ENCODE measurements at regions not wholly inside any gene's neighbourhood (a gene's known extent, or its start where the extent isn't known, plus 50 kb on each side); places are given as distances from the start of the nearest gene placed in this dataset.

GRCh38 chr14:84826294-84826693 is 703.6 kb upstream of the FLRT2 start:
- no peaks in the 10 kb centered on the region for H3K9me3 ChIP-seq (ENCODE audit: severe bottlenecking)
- no peak for TF ChIP-seq CTCF (IDR thresholded peaks at IDR 0.05; ENCODE audit: poor library complexity, severe bottlenecking)
- no peaks in the 10 kb centered on the region for H3K36me3 ChIP-seq (ENCODE audit: low read depth)
- peaks cover 17% of the 10 kb centered on the region for H3K4me1 ChIP-seq (ENCODE audit: insufficient read depth, poor library complexity, severe bottlenecking)
- H3K27me3 ChIP-seq (ENCODE audit: insufficient read depth, poor library complexity, severe bottlenecking): no peaks in the 10 kb centered on the region
- H3K4me3 ChIP-seq (ENCODE audit: severe bottlenecking): no peak overlapping the region
- DNase-seq (ENCODE audit: low spot score) (no peak), ATAC-seq (ENCODE audit: low read depth) (peak; percentile 73)
- peak overlapping the region; percentile 39 for H3K27ac ChIP-seq (ENCODE audit: poor library complexity, severe bottlenecking)

GRCh38 chr14:84850595-84850994 is 679.3 kb upstream of the FLRT2 start:
- no peaks in the 10 kb centered on the region for H3K4me1 ChIP-seq (ENCODE audit: insufficient read depth, poor library complexity, severe bottlenecking)
- TF ChIP-seq CTCF (IDR thresholded peaks at IDR 0.05; ENCODE audit: poor library complexity, severe bottlenecking): no peak
- H3K27me3 ChIP-seq (ENCODE audit: insufficient read depth, poor library complexity, severe bottlenecking): no peaks in the 10 kb centered on the region
- H3K4me3 ChIP-seq (ENCODE audit: severe bottlenecking): no peak overlapping the region
- DNase-seq (ENCODE audit: low spot score) (no peak), ATAC-seq (ENCODE audit: low read depth) (no peak)
- no peaks in the 10 kb centered on the region for H3K36me3 ChIP-seq (ENCODE audit: low read depth)
- H3K9me3 ChIP-seq (ENCODE audit: severe bottlenecking): no peaks in the 10 kb centered on the region
- H3K27ac ChIP-seq (ENCODE audit: poor library complexity, severe bottlenecking): no peak overlapping the region

GRCh38 chr14:84856751-84857534 is 673.0 kb upstream of the FLRT2 start:
- Histone ChIP-seq H3K27ac (ENCODE audit: poor library complexity, severe bottlenecking) (peak overlapping the region; percentile 17), H3K4me3 (ENCODE audit: severe bottlenecking) (no peak overlapping the region), H3K4me1 (ENCODE audit: insufficient read depth, poor library complexity, severe bottlenecking) (peaks cover 13% of the 10 kb centered on the region), H3K27me3 (ENCODE audit: insufficient read depth, poor library complexity, severe bottlenecking) (no peaks in the 10 kb centered on the region), H3K36me3 (ENCODE audit: low read depth) (no peaks in the 10 kb centered on the region), H3K9me3 (ENCODE audit: severe bottlenecking) (no peaks in the 10 kb centered on the region)
- TF ChIP-seq CTCF (IDR thresholded peaks at IDR 0.05; ENCODE audit: poor library complexity, severe bottlenecking): no peak
- ATAC-seq (ENCODE audit: low read depth) (no peak), DNase-seq (ENCODE audit: low spot score) (no peak)

- TF ChIP-seq CTCF (IDR thresholded peaks at IDR 0.05; ENCODE audit: poor library complexity, severe bottlenecking): no peak
- peak; percentile 98 for ATAC-seq (ENCODE audit: low read depth)
- no peak overlapping the region for H3K4me3 ChIP-seq (ENCODE audit: severe bottlenecking)
- H3K27me3 ChIP-seq (ENCODE audit: insufficient read depth, poor library complexity, severe bottlenecking): no peaks in the 10 kb centered on the region
- DNase-seq (ENCODE audit: low spot score): no peak
- H3K9me3 ChIP-seq (ENCODE audit: severe bottlenecking): no peaks in the 10 kb centered on the region
- H3K4me1 ChIP-seq (ENCODE audit: insufficient read depth, poor library complexity, severe bottlenecking): peaks cover 13% of the 10 kb centered on the region
- H3K27ac ChIP-seq (ENCODE audit: poor library complexity, severe bottlenecking): peak overlapping the region; percentile 17
- no peaks in the 10 kb centered on the region for H3K36me3 ChIP-seq (ENCODE audit: low read depth)
Measured at GRCh38 chr14:84857571-84857970, 672.4 kb upstream of the FLRT2 start.

- no peak for TF ChIP-seq CTCF (IDR thresholded peaks at IDR 0.05; ENCODE audit: poor library complexity, severe bottlenecking)
- Histone ChIP-seq H3K27me3 (ENCODE audit: insufficient read depth, poor library complexity, severe bottlenecking) (no peaks in the 10 kb centered on the region), H3K4me1 (ENCODE audit: insufficient read depth, poor library complexity, severe bottlenecking) (peaks cover 13% of the 10 kb centered on the region), H3K4me3 (ENCODE audit: severe bottlenecking) (no peak overlapping the region), H3K36me3 (ENCODE audit: low read depth) (no peaks in the 10 kb centered on the region), H3K27ac (ENCODE audit: poor library complexity, severe bottlenecking) (no peak overlapping the region), H3K9me3 (ENCODE audit: severe bottlenecking) (no peaks in the 10 kb centered on the region)
- no peak for DNase-seq (ENCODE audit: low spot score)
- ATAC-seq (ENCODE audit: low read depth): no peak
Measured at GRCh38 chr14:84859116-84859515, 670.8 kb upstream of the FLRT2 start.

All from RWPE2 (cell line).